Small intestine (tissue), 7 donors: ENCODE measurements at regions not wholly inside any gene's neighbourhood (a gene's known extent, or its start where the extent isn't known, plus 50 kb on each side); places are given as distances from the start of the nearest gene placed in this dataset.

Source experiments
- DNase-seq, 2 donors: peaks; one replicate each; pipeline versions ENCODE4 v3.0.0 to v3.0.0-alpha.2; 2013
- FAIRE-seq: peaks from 2 replicates; lab custom pipeline; 2012; peaks lifted over from hg19 to GRCh38; lab: Jason Lieb, UNC
- H3K27ac ChIP-seq, 3 donors: one replicate each; pipeline ENCODE4 v1.5.1; 2013; ENCODE audit warnings: low read length in 2 of 3, mild to moderate bottlenecking in 2 of 3, control low read depth in 1 of 3, inconsistent platforms in 1 of 3, low read depth in 1 of 3, moderate library complexity in 1 of 3
- H3K27me3 ChIP-seq, 3 donors: one replicate each; pipeline ENCODE4 v1.6.1; 2013; ENCODE audit warnings: low read length in 3 of 3, inconsistent platforms in 1 of 3; ENCODE audit not compliant: control insufficient read depth in 3 of 3, insufficient read depth in 3 of 3
- H3K36me3 ChIP-seq, 3 donors: one replicate each; pipeline ENCODE4 v1.6.1; 2013; ENCODE audit warnings: low read length in 3 of 3, inconsistent platforms in 1 of 3, low read depth in 1 of 3, mild to moderate bottlenecking in 1 of 3, moderate library complexity in 1 of 3; ENCODE audit not compliant: control insufficient read depth in 3 of 3, insufficient read depth in 2 of 3
- H3K4me1 ChIP-seq, 3 donors: one replicate each; pipeline ENCODE4 v1.6.1; 2013; ENCODE audit warnings: low read length in 2 of 3, inconsistent platforms in 1 of 3, low read depth in 1 of 3, mild to moderate bottlenecking in 1 of 3, moderate library complexity in 1 of 3; ENCODE audit not compliant: control insufficient read depth in 3 of 3, insufficient read depth in 2 of 3
- H3K4me3 ChIP-seq, 3 donors: one replicate each; pipeline ENCODE4 v1.5.1; 2013; ENCODE audit warnings: low read length in 3 of 3, control low read depth in 1 of 3, inconsistent platforms in 1 of 3, low read depth in 1 of 3, mild to moderate bottlenecking in 1 of 3, moderate library complexity in 1 of 3
- H3K9me3 ChIP-seq, 2 donors: one replicate each; pipeline ENCODE4 v1.6.1; 2013; ENCODE audit warnings: low read depth in 1 of 2, low read length in 1 of 2; ENCODE audit not compliant: control insufficient read depth in 2 of 2, insufficient read depth in 1 of 2
- WGBS, 3 donors: extraction: QIAGEN DNeasy Blood & Tissue Kit; methylation state at CpG; one replicate each; pipeline ENCODE4 v1.1.7; 2013; 5-methylcytosine and 5-hydroxymethylcytosine counted together
- donor health status: healthy with polysubstance abuse.
- donor health status: control.
- donor health status: control.
- donor health status: Bipolar disorder and iron deficiency.
- donor health status: healthy.

DNA sequence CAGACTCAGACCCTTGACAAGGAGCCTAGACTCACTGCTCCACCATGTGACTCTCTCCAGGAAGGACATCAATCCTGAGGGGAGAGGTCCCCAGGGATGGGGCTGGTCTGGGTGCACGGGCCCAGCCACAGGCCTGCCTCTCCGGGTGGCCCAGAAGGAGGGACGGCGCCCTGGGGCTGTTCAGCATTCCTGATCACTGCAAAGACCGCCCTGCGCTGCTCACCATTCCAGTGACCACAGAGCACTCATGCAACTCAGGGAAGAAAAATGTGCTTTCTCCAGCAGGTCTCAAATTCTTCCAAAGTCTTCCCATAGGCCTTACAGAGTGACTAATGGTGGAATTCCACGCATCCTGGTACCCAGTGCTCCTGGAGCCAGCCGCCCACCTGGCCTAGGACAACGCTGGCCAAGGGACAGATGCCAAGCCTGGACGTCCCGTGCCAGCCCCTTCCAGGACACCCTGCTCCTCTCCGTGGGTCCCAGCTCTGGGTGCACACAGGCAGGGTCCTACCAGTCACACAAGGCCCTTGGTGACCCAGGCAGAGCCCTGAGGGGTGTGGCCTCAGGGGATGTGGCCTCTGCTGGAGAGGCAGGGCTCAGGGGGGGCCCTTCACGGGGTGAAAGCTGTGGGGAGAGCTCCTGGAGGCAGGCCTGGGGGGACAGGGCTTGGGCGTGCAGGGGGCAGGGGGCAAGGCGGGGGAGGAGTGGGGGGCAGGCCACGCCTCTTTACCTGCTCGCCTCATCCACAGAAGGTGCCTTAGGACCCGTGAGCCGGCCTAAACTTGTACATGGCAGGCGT lies 178.8 kb downstream of the IGLL1 start:
- Histone ChIP-seq H3K36me3 (peaks cover 0 to 4% (median 0%) of the 10 kb centered on the region in 3 donors), H3K4me3 (no peak overlapping the region), H3K27me3 (no peaks in the 10 kb centered on the region), H3K9me3 (no peaks in the 10 kb centered on the region), H3K4me1 (peaks cover 0 to 6% (median 0%) of the 10 kb centered on the region in 3 donors), H3K27ac (no peak overlapping the region)
- whole genome bisulfite sequencing, 3 donors, result 59 to 80% (median 73%) methylated on average over 17 to 20 of the region's 20 CpGs
- FAIRE-seq (no peak), DNase-seq (no peak)

DNA sequence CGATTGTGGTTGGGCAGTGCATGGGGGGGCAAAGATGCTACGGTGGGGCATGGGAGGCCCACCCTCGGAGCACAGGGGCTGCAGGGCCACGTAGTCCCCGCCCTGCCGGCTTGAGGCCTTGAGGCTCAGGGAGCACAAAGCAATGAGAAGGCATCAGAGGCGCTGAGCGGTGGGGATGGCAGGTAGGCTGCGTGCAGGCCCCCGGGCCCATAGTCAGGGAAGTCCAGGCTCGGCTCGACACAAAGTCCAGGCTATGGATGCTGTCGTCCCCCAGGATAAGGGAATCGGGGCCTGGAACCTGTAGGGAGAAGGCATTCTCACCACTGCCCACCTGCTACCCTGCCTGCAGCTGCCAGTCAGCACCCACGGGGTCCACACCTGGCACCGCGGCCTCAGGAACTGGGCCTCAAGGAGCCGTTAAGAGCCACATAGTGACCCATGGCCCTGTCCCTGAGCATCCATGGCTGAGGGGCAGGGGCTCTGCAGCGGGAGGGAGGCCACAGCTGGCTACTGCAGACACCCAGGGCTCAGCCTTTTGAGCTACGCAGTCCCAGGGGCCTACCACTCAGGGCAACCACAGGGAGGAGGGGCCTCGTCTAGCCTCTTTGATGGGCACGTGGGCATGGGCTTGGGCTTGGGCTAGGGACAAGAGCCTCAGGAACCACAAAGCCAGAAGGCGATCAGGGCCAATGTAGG lies 179.7 kb downstream of the IGLL1 start:
- no peak for FAIRE-seq
- no peak overlapping the region for H3K4me3 ChIP-seq
- 82 to 87% (median 85%) methylated on average over 22 to 23 of the region's 23 CpGs for WGBS, 3 donors
- H3K4me1 ChIP-seq, result peaks cover 0 to 6% (median 0%) of the 10 kb centered on the region in 3 donors
- no peak overlapping the region for H3K27ac ChIP-seq
- DNase-seq, result no peak
- peaks cover 0 to 4% (median 0%) of the 10 kb centered on the region in 3 donors for H3K36me3 ChIP-seq
- H3K27me3 ChIP-seq, result no peaks in the 10 kb centered on the region
- no peaks in the 10 kb centered on the region for H3K9me3 ChIP-seq

DNA sequence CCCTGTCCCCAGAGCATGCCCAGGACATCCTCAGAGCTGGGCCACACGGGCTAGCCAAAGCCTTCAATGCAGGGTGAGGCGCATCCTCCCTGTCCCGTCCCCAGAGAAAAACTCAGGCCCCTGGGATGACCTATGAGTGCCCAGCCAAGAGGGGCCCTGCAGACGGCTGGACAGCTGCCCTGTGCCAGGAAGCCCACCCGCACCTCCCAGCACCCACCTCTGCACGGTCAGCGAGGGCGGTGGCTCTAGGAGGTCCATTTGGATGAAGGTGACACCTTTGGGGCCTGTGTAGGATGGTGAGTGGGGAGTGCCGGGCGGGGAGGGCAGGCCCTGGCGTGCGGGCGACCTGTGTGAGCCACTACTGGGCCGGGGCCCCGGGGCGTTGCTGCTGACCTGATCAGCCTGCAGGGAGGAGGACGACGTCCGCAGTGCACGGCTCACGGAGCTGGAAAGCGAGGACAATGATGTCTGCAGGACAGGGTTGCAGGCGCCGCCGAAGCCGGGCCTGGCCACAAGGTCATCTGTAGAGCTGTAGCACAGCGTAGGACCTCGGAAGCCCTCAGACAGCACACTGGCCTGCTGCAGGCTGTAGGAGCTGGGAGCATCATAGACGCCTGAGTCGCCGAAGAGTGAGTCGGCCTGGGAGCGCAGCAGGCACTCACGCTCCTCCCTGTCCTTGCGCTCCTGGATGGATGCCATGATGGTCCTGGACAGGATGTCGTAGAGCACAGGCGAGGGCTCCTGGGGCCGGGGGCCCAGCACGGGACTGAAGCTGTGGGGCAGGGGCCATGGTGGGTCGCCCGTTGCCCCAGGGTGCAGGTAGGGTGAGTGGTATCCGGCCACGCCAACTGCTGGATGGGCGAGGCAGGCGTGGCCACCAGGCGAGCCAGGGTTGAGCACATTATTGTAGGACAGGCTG lies 180.5 kb downstream of the IGLL1 start:
- FAIRE-seq (no peak), DNase-seq (no peak)
- no peak overlapping the region for H3K4me3 ChIP-seq
- no peak overlapping the region for H3K27ac ChIP-seq
- H3K36me3 ChIP-seq, result peaks cover 0 to 4% (median 0%) of the 10 kb centered on the region in 3 donors
- H3K27me3 ChIP-seq, result no peaks in the 10 kb centered on the region
- H3K9me3 ChIP-seq, result no peaks in the 10 kb centered on the region
- peaks cover 0 to 6% (median 0%) of the 10 kb centered on the region in 3 donors for H3K4me1 ChIP-seq
- WGBS, 3 donors, result 84 to 89% (median 87%) methylated on average over 42 to 46 of the region's 46 CpGs

DNA sequence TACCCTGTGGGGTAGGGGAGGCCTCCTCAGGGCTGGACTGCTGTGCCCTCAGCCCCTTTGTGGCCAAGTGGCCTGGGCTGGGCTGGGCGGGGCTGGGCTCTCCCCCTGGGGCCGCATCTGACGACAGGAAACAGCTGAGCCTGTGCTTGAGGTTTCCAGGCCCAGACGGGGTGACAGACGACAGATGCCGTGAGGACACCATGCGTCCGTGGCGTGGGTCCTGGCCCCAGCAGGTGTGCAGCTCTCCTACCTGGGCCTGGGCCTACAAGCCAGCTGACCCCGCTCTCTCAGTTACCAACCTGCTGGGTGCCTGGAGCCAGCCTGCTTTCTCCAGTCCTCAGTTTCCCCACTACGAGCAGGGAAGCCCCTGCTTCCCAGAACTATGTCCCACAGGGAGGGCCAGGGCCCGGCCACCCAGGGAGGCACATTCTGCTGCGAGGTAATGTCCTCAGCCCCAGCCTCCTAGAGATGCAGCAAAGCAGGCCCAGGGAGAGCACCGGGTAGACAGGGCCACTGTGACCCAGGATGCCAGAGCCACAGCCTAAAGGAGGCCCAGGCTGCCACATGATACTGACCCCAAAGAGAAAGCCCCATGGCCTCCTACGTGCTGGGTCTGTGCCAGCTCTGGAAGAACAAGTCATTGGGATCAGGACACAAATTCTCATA lies 181.3 kb downstream of the IGLL1 start:
- Histone ChIP-seq H3K4me3 (no peak overlapping the region), H3K36me3 (peaks cover 0 to 4% (median 0%) of the 10 kb centered on the region in 3 donors), H3K9me3 (no peaks in the 10 kb centered on the region), H3K4me1 (peaks cover 0 to 6% (median 0%) of the 10 kb centered on the region in 3 donors), H3K27ac (no peak overlapping the region), H3K27me3 (no peaks in the 10 kb centered on the region)
- FAIRE-seq (no peak), DNase-seq (no peak)
- 61 to 74% (median 72%) methylated on average over 15 of the region's 15 CpGs for WGBS, 3 donors

DNA sequence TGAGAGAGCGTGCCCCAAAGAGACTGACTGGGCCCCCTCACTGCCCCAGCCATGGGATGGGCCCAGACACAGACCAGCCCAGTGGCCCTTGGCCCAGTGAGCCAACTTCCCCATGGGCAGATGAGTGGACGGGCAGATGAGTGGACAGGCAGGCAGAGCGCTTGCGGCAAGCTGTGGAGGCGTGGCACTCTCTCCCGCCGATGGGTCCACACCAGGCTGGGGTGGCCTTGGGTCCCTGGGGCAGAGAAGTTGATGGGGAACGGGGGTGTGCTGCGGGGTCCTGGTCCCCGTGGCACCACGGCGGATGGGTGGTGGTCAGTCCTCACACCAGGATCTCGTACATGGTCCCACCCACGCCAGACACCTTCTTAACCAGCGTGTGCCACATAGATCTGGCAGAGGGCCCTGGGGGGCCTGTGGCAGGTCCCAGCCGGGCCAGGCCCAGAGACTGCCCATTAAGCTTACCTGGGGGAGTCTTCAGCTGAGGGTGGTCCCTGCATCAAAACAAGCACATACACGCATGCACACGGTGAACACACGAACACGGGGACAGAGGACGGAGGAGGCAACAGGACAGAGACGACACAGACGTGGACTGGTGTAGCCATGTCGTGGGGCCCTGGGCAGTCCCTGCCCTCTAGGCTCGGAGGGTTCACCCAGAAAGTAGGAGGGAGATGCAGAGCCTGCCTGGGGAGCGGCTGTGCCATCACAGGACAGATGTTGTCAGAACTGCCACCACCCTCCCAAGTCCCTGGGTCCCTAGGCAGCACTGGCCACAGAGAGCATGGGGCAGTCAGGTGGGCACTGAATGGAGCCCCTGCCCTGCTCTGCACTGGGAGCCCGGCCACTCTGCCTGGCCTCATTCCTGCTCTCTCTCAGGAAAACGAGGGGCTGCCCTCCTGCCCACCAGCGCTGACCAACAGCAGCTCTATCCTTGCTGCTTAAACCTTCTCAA lies 182.2 kb downstream of the IGLL1 start:
- Histone ChIP-seq H3K4me3 (no peak overlapping the region), H3K27ac (no peak overlapping the region), H3K4me1 (peaks cover 0 to 6% (median 0%) of the 10 kb centered on the region in 3 donors), H3K36me3 (peaks cover 0 to 4% (median 0%) of the 10 kb centered on the region in 3 donors), H3K27me3 (no peaks in the 10 kb centered on the region), H3K9me3 (no peaks in the 10 kb centered on the region)
- WGBS, 3 donors, result 84 to 90% (median 88%) methylated on average over 28 to 29 of the region's 29 CpGs
- FAIRE-seq (no peak), DNase-seq (no peak)

DNA sequence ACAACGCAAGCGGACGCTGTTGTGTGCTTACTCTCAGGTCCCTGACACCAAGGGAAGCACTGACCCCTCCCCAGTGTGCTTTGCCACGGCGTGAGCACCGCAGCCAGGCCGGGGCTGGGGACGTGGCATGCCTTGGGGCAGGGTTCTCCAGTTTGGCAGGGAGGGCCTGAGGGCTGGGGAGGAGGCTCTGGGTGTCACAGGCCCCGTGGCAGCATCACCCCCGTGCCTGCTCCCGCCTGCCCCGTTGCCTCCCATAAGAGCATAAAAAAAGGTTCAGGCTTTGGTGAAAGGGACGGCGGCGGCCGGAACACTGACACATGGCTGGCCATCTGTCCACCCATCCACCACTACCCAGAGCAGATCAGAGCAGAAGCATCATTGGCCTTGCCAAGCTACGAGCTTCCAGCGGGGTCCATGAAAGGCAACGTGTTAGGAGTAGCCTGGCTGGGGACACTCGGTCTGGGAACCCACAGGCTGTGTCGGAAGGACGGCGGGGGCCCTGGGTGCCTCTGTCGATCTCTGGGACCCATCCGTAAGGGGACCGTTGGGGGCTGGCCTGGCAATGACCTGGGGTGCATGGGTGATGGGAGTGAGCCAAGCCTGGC lies 183.0 kb downstream of the IGLL1 start:
- Histone ChIP-seq H3K9me3 (no peaks in the 10 kb centered on the region), H3K27ac (no peak overlapping the region), H3K4me3 (no peak overlapping the region), H3K36me3 (peaks cover 0 to 4% (median 0%) of the 10 kb centered on the region in 3 donors), H3K4me1 (peaks cover 0 to 4% (median 0%) of the 10 kb centered on the region in 3 donors), H3K27me3 (no peaks in the 10 kb centered on the region)
- DNase-seq, result no peak
- no peak for FAIRE-seq
- 78 to 90% (median 83%) methylated on average over 26 of the region's 26 CpGs for WGBS, 3 donors
